Ovary (tissue), 3 donors: ENCODE measurements at regions not wholly inside any gene's neighbourhood (a gene's known extent, or its start where the extent isn't known, plus 50 kb on each side); places are given as distances from the start of the nearest gene placed in this dataset.

Experiments used
- CTCF ChIP-seq, 3 donors: fragments of 450-650 bp in 2 of 3; fragments of 200-600 bp in 1 of 3; IDR thresholded peaks; one replicate each; pipeline versions ENCODE4 v1.5.1 to v1.8.0; 2016 to 2022; ENCODE audit warnings: antibody characterized with exemption in 3 of 3, mild to moderate bottlenecking in 1 of 3
- EP300 ChIP-seq: sonication (generic); formaldehyde crosslinking; IDR thresholded peaks from one replicate; pipeline ENCODE4 v1.6.1; 2017; ENCODE audit warnings: antibody characterized with exemption
- POLR2A ChIP-seq: fragments of 450-650 bp; IDR thresholded peaks from one replicate; pipeline ENCODE4 v1.6.1; 2017; ENCODE audit warnings: antibody characterized with exemption, mild to moderate bottlenecking, moderate library complexity
- donor health status: DM: no; HTN: no; CAD: no.

GRCh38 chr1:75058424-75058823, 75.8 kb upstream of the LHX8 start:
- TF ChIP-seq POLR2A: no peak
- TF ChIP-seq CTCF (IDR thresholded peaks at IDR 0.05): no peak
- TF ChIP-seq EP300: no peak
